ENCODE measurements at regions not wholly inside any gene's neighbourhood (a gene's known extent, or its start where the extent isn't known, plus 50 kb on each side); places are given as distances from the start of the nearest gene placed in this dataset.

DNA sequence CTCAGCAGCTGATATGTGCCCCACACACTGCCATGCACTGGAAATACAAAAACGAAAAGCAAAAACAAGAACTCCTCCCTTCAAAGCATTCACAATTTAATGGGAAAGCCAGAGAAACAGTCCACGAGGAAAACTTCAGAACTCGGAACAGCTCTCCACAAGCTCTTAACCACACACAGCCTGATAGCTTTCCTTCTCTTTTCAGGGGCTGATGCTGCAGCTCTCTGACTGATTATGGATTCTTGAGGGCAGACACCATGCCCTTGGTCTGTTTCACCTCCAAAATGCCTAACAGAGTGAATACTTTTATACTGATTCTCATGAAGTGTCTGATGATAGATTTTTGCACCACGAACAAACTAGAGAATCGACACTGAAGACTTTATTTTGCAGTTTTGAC, 282.1 kb downstream of the CD83 start:
- Histone ChIP-seq H3K27ac (ENCODE audit: low read depth, low read length) (no peak overlapping the region), H3K27me3 (ENCODE audit: insufficient read depth, low read length) (no peaks in the 10 kb centered on the region), H3K4me2 (ENCODE audit: low read length) (no peak overlapping the region), H3K4me3 (replicated peaks in 1 of 2; ENCODE audit: low read depth in 1 of 2, low read length in 2 of 2) (no peak overlapping the region), H3K9me3 (ENCODE audit: control insufficient read depth in 1 of 2, insufficient read depth in 1 of 2, low read depth in 1 of 2, low read length in 2 of 2) (no peaks in the 10 kb centered on the region), H3K36me3 (ENCODE audit: control insufficient read depth in 1 of 2, insufficient read depth in 2 of 2, low read length in 2 of 2) (no peaks in the 10 kb centered on the region), H3K9me2 (ENCODE audit: insufficient read depth) (no peaks in the 10 kb centered on the region), H3K4me1 (ENCODE audit: control insufficient read depth in 1 of 2, insufficient read depth in 2 of 2, low read length in 2 of 2) (no peaks in the 10 kb centered on the region), H4K20me1 (ENCODE audit: insufficient read depth) (no peaks in the 10 kb centered on the region), H2AFZ (ENCODE audit: low read depth, low read length, poor library complexity, severe bottlenecking) (no peak overlapping the region), H3K79me2 (ENCODE audit: insufficient read depth, low read length) (no peaks in the 10 kb centered on the region), H3K9ac (ENCODE audit: low read length) (no peak overlapping the region)
- POLR2A ChIA-PET = no interaction called here
- RAD21 ChIA-PET (ENCODE audit: low non-redundant PET in 1 of 2, low total read pairs in 2 of 2, uncharacterized antibody in 2 of 2, unreplicated experiment in 2 of 2) = no interaction called here
- TF ChIP-seq CBX3 (IDR thresholded peaks at IDR 0.05; ENCODE audit: low read depth) = no peak
- no peak for TF ChIP-seq CEBPB (IDR thresholded peaks at IDR 0.05; ENCODE audit: low read depth)
- no peak for TF ChIP-seq ZFX (IDR thresholded peaks at IDR 0.05)
- TF ChIP-seq POLR2AphosphoS5 (IDR thresholded peaks at IDR 0.05; ENCODE audit: low read depth, low read length) = no peak
- TF ChIP-seq SIN3A (IDR thresholded peaks at IDR 0.05; ENCODE audit: low read depth) = no peak
- TF ChIP-seq, protein P1, sequence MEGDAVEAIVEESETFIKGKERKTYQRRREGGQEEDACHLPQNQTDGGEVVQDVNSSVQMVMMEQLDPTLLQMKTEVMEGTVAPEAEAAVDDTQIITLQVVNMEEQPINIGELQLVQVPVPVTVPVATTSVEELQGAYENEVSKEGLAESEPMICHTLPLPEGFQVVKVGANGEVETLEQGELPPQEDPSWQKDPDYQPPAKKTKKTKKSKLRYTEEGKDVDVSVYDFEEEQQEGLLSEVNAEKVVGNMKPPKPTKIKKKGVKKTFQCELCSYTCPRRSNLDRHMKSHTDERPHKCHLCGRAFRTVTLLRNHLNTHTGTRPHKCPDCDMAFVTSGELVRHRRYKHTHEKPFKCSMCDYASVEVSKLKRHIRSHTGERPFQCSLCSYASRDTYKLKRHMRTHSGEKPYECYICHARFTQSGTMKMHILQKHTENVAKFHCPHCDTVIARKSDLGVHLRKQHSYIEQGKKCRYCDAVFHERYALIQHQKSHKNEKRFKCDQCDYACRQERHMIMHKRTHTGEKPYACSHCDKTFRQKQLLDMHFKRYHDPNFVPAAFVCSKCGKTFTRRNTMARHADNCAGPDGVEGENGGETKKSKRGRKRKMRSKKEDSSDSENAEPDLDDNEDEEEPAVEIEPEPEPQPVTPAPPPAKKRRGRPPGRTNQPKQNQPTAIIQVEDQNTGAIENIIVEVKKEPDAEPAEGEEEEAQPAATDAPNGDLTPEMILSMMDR (IDR thresholded peaks at IDR 0.05 in 2 of 3, conservative IDR thresholded peaks at IDR 0.05 in 1 of 3; ENCODE audit: borderline replicate concordance in 1 of 3, insufficient read depth in 1 of 3, low read depth in 2 of 3, low read length in 2 of 3) = no peak
- no peak for TF ChIP-seq YY1 (IDR thresholded peaks at IDR 0.05; ENCODE audit: extremely low read depth, insufficient replicate concordance, low read depth, low read length)
- TF ChIP-seq RAD21 (IDR thresholded peaks at IDR 0.05; ENCODE audit: low read depth) = no peak
- TF ChIP-seq, protein P2, sequence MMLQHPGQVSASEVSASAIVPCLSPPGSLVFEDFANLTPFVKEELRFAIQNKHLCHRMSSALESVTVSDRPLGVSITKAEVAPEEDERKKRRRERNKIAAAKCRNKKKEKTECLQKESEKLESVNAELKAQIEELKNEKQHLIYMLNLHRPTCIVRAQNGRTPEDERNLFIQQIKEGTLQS (IDR thresholded peaks at IDR 0.05) = no peak
- no peak for TF ChIP-seq EZH2phosphoT487 (IDR thresholded peaks at IDR 0.05; ENCODE audit: borderline replicate concordance)
- TF ChIP-seq SP1 (IDR thresholded peaks at IDR 0.05; ENCODE audit: low read depth) = no peak
- no peak for TF ChIP-seq JUND (IDR thresholded peaks at IDR 0.05)
- TF ChIP-seq FOSL1 (IDR thresholded peaks at IDR 0.05; ENCODE audit: low read depth) = no peak
- TF ChIP-seq, protein P3, sequence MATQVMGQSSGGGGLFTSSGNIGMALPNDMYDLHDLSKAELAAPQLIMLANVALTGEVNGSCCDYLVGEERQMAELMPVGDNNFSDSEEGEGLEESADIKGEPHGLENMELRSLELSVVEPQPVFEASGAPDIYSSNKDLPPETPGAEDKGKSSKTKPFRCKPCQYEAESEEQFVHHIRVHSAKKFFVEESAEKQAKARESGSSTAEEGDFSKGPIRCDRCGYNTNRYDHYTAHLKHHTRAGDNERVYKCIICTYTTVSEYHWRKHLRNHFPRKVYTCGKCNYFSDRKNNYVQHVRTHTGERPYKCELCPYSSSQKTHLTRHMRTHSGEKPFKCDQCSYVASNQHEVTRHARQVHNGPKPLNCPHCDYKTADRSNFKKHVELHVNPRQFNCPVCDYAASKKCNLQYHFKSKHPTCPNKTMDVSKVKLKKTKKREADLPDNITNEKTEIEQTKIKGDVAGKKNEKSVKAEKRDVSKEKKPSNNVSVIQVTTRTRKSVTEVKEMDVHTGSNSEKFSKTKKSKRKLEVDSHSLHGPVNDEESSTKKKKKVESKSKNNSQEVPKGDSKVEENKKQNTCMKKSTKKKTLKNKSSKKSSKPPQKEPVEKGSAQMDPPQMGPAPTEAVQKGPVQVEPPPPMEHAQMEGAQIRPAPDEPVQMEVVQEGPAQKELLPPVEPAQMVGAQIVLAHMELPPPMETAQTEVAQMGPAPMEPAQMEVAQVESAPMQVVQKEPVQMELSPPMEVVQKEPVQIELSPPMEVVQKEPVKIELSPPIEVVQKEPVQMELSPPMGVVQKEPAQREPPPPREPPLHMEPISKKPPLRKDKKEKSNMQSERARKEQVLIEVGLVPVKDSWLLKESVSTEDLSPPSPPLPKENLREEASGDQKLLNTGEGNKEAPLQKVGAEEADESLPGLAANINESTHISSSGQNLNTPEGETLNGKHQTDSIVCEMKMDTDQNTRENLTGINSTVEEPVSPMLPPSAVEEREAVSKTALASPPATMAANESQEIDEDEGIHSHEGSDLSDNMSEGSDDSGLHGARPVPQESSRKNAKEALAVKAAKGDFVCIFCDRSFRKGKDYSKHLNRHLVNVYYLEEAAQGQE (IDR thresholded peaks at IDR 0.05; ENCODE audit: low read depth) = no peak
- TF ChIP-seq, protein P4, sequence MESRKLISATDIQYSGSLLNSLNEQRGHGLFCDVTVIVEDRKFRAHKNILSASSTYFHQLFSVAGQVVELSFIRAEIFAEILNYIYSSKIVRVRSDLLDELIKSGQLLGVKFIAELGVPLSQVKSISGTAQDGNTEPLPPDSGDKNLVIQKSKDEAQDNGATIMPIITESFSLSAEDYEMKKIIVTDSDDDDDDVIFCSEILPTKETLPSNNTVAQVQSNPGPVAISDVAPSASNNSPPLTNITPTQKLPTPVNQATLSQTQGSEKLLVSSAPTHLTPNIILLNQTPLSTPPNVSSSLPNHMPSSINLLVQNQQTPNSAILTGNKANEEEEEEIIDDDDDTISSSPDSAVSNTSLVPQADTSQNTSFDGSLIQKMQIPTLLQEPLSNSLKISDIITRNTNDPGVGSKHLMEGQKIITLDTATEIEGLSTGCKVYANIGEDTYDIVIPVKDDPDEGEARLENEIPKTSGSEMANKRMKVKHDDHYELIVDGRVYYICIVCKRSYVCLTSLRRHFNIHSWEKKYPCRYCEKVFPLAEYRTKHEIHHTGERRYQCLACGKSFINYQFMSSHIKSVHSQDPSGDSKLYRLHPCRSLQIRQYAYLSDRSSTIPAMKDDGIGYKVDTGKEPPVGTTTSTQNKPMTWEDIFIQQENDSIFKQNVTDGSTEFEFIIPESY (IDR thresholded peaks at IDR 0.05; ENCODE audit: extremely low read depth, insufficient replicate concordance, low read length) = no peak
- TF ChIP-seq ZNF274 (IDR thresholded peaks at IDR 0.05; ENCODE audit: low read depth, low read length) = no peak
- TF ChIP-seq, protein P5, sequence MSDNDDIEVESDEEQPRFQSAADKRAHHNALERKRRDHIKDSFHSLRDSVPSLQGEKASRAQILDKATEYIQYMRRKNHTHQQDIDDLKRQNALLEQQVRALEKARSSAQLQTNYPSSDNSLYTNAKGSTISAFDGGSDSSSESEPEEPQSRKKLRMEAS (IDR thresholded peaks at IDR 0.05) = no peak
- TF ChIP-seq POLR2A (IDR thresholded peaks at IDR 0.05; ENCODE audit: borderline replicate concordance, extremely low read depth, insufficient read depth, insufficient read length) = no peak
- TF ChIP-seq EGR1 (IDR thresholded peaks at IDR 0.05; ENCODE audit: low read depth) = no peak
- CTCF ChIA-PET = no interaction called here
- ATAC-seq (no peak), DNase-seq (ENCODE audit: low read depth, low spot score) (no peak)
- no TSS peak for BruUV-seq (replicated peaks)
- intact Hi-C loops (cut with micrococcal nuclease) = no loop called here

Data from HCT116 (cell line).